Type B pancreatic cell (in vitro differentiated cells): ENCODE measurements at regions not wholly inside any gene's neighbourhood (a gene's known extent, or its start where the extent isn't known, plus 50 kb on each side); places are given as distances from the start of the nearest gene placed in this dataset.
"Not testable (repeated sequence)": the region's sequence is repeated elsewhere in the genome, so short reads cannot be mapped to it uniquely, and the experiment has no call there.

ENCODE experiments used
- DNase-seq: peaks from one replicate; pipeline ENCODE4 v3.0.0; 2021; ENCODE audit warnings: mixed read lengths; ENCODE audit not compliant: unreplicated experiment; ENCODE audit errors: extremely low spot score
- H3K27ac Mint-ChIP-seq: 2 replicates; pipeline ENCODE4 v1.8.0; 2021; ENCODE audit warnings: mild to moderate bottlenecking, mixed read lengths
- H3K27me3 Mint-ChIP-seq: 2 replicates; pipeline ENCODE4 v1.8.0; 2021; ENCODE audit warnings: mixed read lengths
- H3K36me3 Mint-ChIP-seq: 2 replicates; pipeline ENCODE4 v1.8.0; 2021; ENCODE audit warnings: mixed read lengths
- H3K4me1 Mint-ChIP-seq: one replicate; pipeline ENCODE4 v1.8.0; 2021; ENCODE audit warnings: mixed read lengths; ENCODE audit not compliant: unreplicated experiment
- H3K4me3 Mint-ChIP-seq: 2 replicates; pipeline ENCODE4 v1.8.0; 2021; ENCODE audit warnings: mild to moderate bottlenecking, mixed read lengths
- H3K9me3 Mint-ChIP-seq: 2 replicates; pipeline ENCODE4 v1.8.0; 2021; ENCODE audit warnings: mixed read lengths
- TF ChIP-seq, protein P1 (sequence below): fragments of 200-600 bp; sonication (generic); conservative IDR thresholded peaks from 2 replicates; pipeline ENCODE4 v1.5.0; 2021; ENCODE audit warnings: antibody characterized with exemption, mild to moderate bottlenecking

DNA sequence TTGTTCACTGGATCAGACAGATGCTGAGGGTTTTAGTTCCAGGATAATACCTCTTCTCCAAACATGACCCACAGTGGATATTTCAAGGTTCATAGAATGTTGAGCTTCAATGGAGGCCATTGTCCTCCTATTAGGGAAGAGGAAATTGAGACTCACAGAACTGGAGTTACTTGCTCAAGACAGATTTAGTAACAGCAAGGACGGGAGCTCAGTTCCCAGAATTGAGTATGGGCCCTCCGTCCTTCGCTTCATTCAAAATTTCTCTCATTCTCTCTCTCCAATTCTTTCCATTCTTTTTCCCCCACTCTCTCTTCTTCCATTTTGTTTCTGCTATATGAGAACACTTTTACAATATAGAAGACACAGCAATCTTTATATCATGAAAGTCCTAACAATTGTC, 94.0 kb downstream of the DNAJB9 start:
- TF ChIP-seq, protein P1, sequence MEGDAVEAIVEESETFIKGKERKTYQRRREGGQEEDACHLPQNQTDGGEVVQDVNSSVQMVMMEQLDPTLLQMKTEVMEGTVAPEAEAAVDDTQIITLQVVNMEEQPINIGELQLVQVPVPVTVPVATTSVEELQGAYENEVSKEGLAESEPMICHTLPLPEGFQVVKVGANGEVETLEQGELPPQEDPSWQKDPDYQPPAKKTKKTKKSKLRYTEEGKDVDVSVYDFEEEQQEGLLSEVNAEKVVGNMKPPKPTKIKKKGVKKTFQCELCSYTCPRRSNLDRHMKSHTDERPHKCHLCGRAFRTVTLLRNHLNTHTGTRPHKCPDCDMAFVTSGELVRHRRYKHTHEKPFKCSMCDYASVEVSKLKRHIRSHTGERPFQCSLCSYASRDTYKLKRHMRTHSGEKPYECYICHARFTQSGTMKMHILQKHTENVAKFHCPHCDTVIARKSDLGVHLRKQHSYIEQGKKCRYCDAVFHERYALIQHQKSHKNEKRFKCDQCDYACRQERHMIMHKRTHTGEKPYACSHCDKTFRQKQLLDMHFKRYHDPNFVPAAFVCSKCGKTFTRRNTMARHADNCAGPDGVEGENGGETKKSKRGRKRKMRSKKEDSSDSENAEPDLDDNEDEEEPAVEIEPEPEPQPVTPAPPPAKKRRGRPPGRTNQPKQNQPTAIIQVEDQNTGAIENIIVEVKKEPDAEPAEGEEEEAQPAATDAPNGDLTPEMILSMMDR, result no peak
- Mint-ChIP-seq H3K4me1 (no peaks in the 10 kb centered on the region), H3K36me3 (no peaks in the 10 kb centered on the region), H3K9me3 (no peaks in the 10 kb centered on the region), H3K4me3 (no peak overlapping the region), H3K27me3 (no peaks in the 10 kb centered on the region), H3K27ac (no peak overlapping the region)
- DNase-seq, result no peak

GRCh38 chr7:108667216-108667615, 97.5 kb downstream of the DNAJB9 start:
- Mint-ChIP-seq H3K27me3 (no peaks in the 10 kb centered on the region), H3K27ac (no peak overlapping the region), H3K4me3 (no peak overlapping the region), H3K9me3 (no peaks in the 10 kb centered on the region), H3K36me3 (no peaks in the 10 kb centered on the region), H3K4me1 (no peaks in the 10 kb centered on the region)
- TF ChIP-seq, protein P1, result no peak
- no peak for DNase-seq

- DNase-seq, result no peak
- Mint-ChIP-seq H3K27ac (no peak overlapping the region), H3K4me1 (no peaks in the 10 kb centered on the region), H3K27me3 (no peaks in the 10 kb centered on the region), H3K36me3 (no peaks in the 10 kb centered on the region), H3K4me3 (no peak overlapping the region), H3K9me3 (no peaks in the 10 kb centered on the region)
- TF ChIP-seq, protein P1, result no peak
Observed at GRCh38 chr7:108669958-108670357, 100.3 kb downstream of the DNAJB9 start.

DNA sequence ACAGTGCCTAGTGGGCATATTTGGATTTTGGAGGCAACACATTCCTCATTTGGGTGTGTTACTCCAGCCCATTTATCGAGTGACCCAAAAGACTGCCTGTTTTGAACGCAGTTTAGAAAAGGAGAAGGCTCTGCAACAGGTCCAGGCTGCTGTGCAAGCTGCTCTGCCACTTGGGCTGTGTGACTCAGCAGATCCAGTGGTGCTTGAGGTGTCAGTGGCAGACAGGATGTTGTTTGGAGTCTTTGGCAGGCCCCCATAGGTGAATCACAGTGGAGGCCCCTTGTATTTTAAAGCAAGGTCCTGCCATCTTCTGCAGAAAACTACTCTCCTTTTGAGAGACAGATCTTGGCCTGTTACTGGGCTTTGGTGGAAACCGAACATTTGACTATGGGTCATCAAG, 104.0 kb downstream of the DNAJB9 start:
- not testable (repeated sequence) for H3K27ac Mint-ChIP-seq, H3K9me3 Mint-ChIP-seq, H3K27me3 Mint-ChIP-seq, H3K36me3 Mint-ChIP-seq, DNase-seq, H3K4me3 Mint-ChIP-seq, H3K4me1 Mint-ChIP-seq

GRCh38 chr7:108684629-108685028, 115.0 kb downstream of the DNAJB9 start:
- TF ChIP-seq, protein P1, result no peak
- Mint-ChIP-seq H3K9me3 (no peaks in the 10 kb centered on the region), H3K27ac (no peak overlapping the region), H3K36me3 (no peaks in the 10 kb centered on the region), H3K4me3 (no peak overlapping the region), H3K27me3 (no peaks in the 10 kb centered on the region), H3K4me1 (no peaks in the 10 kb centered on the region)
- DNase-seq, result no peak

DNA sequence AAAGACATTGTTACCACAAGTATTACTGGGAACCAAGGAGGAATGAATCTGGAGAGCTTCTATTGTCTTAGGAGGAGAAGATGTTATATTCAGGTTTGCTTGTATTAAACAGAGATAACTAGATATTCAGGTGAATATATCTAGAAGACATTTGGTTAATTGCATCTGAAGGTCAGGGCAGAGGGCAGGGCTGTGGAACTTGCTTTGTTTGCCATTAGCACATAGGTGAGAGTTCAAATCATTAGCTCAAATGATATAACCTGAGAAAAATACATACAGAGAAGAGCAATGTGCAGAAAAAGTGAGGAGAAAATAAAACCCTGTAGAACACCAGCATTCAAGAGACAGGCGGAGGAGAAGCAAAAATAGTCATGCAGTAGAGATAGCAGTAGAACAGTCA, 116.8 kb downstream of the DNAJB9 start:
- DNase-seq, result no peak
- Mint-ChIP-seq H3K9me3 (no peaks in the 10 kb centered on the region), H3K4me3 (no peak overlapping the region), H3K27me3 (no peaks in the 10 kb centered on the region), H3K4me1 (no peaks in the 10 kb centered on the region), H3K27ac (no peak overlapping the region), H3K36me3 (no peaks in the 10 kb centered on the region)
- TF ChIP-seq, protein P1, result no peak
